ENCODE measurements at regions not wholly inside any gene's neighbourhood (a gene's known extent, or its start where the extent isn't known, plus 50 kb on each side); places are given as distances from the start of the nearest gene placed in this dataset.

GRCh38 chr7:25944777-25945515, 207.1 kb upstream of the NFE2L3 start:
- H3K9me3 ChIP-seq (ENCODE audit: insufficient read depth, low read length), result peaks cover 24% of the 10 kb centered on the region; the same call in 1 of the 2 replicates
- H3K4me1 ChIP-seq (ENCODE audit: insufficient read depth, insufficient read length), result peaks cover 5% of the 10 kb centered on the region
- H3K9ac ChIP-seq (ENCODE audit: insufficient read length, low read depth), result no peak overlapping the region
- TF ChIP-seq ZNF274 (IDR thresholded peaks at IDR 0.05; ENCODE audit: low read depth, low read length), result no peak
- TF ChIP-seq SUZ12 (IDR thresholded peaks at IDR 0.05; ENCODE audit: extremely low read depth, insufficient read depth, insufficient read length), result no peak
- no peak for TF ChIP-seq YY1 (IDR thresholded peaks at IDR 0.05; ENCODE audit: insufficient read depth, insufficient read length)
- H3K27me3 ChIP-seq (ENCODE audit: insufficient read depth, insufficient read length), result no peaks in the 10 kb centered on the region
- H3K4me3 ChIP-seq (ENCODE audit: insufficient read length, low read depth), result no peak overlapping the region
- peaks cover 6% of the 10 kb centered on the region for H3K36me3 ChIP-seq (ENCODE audit: insufficient read depth, insufficient read length, low read length)
- no peak for DNase-seq (ENCODE audit: low read depth, low spot score)

- Histone ChIP-seq H3K9me3 (ENCODE audit: insufficient read depth, low read length) (peaks cover 24% of the 10 kb centered on the region; the same call in 1 of the 2 replicates), H3K36me3 (ENCODE audit: insufficient read depth, insufficient read length, low read length) (peaks cover 6% of the 10 kb centered on the region), H3K9ac (ENCODE audit: insufficient read length, low read depth) (no peak overlapping the region), H3K4me3 (ENCODE audit: insufficient read length, low read depth) (no peak overlapping the region), H3K4me1 (ENCODE audit: insufficient read depth, insufficient read length) (no peaks in the 10 kb centered on the region), H3K27me3 (ENCODE audit: insufficient read depth, insufficient read length) (no peaks in the 10 kb centered on the region)
- no peak for DNase-seq (ENCODE audit: low read depth, low spot score)
- TF ChIP-seq ZNF274 (IDR thresholded peaks at IDR 0.05; ENCODE audit: low read depth, low read length) (no peak), SUZ12 (IDR thresholded peaks at IDR 0.05; ENCODE audit: extremely low read depth, insufficient read depth, insufficient read length) (no peak), YY1 (IDR thresholded peaks at IDR 0.05; ENCODE audit: insufficient read depth, insufficient read length) (no peak)
Observed at GRCh38 chr7:25945608-25946007, 206.4 kb upstream of the NFE2L3 start.

- Histone ChIP-seq H3K36me3 (ENCODE audit: insufficient read depth, insufficient read length, low read length) (peaks cover 6% of the 10 kb centered on the region), H3K9ac (ENCODE audit: insufficient read length, low read depth) (no peak overlapping the region), H3K27me3 (ENCODE audit: insufficient read depth, insufficient read length) (no peaks in the 10 kb centered on the region), H3K4me1 (ENCODE audit: insufficient read depth, insufficient read length) (no peaks in the 10 kb centered on the region), H3K9me3 (ENCODE audit: insufficient read depth, low read length) (peaks cover 24% of the 10 kb centered on the region; the same call in 1 of the 2 replicates), H3K4me3 (ENCODE audit: insufficient read length, low read depth) (no peak overlapping the region)
- no peak for TF ChIP-seq SUZ12 (IDR thresholded peaks at IDR 0.05; ENCODE audit: extremely low read depth, insufficient read depth, insufficient read length)
- no peak for TF ChIP-seq YY1 (IDR thresholded peaks at IDR 0.05; ENCODE audit: insufficient read depth, insufficient read length)
- no peak for TF ChIP-seq ZNF274 (IDR thresholded peaks at IDR 0.05; ENCODE audit: low read depth, low read length)
- no peak for DNase-seq (ENCODE audit: low read depth, low spot score)
Observed at GRCh38 chr7:25946181-25946580, 205.8 kb upstream of the NFE2L3 start.

DNA sequence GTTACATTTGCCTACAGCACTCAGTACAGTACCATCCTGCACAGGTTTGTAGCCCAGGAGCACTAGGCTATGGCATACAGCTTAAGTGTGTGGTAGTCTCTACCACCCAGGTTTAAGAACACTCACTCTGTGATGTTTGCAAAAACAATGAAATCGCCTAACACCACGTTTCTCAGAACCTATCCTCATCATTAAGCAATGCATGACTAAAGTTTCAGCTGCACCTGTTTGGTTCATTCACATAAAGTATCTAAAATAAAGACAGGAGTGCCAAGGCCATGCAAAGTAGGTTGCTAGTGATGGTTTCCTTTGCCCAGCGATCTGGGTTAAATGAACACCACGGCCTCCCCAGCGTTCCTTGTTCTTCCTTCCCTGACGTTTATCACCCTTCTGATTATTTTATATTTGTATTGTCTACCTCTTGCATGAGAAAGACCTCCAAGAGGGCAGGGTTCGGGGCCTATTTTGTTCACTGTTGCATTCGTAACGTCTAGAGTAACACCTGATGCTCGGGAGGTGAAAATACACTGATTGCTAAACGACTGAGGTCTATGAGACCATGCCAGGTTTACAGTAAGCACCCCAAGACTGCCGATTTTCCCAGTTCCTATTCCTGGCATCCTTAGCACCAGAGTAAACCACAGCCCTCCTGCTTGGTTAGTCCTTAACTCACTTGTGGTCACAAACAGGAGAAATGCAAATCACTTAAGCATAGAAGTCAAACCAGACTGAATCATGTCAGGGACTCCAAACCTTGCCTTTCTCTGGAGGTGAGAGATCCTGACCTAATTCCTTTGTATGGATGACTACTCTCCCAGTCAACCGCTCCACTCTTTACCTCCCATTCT, 204.1 kb upstream of the NFE2L3 start:
- H3K9ac ChIP-seq (ENCODE audit: insufficient read length, low read depth), result no peak overlapping the region

DNA sequence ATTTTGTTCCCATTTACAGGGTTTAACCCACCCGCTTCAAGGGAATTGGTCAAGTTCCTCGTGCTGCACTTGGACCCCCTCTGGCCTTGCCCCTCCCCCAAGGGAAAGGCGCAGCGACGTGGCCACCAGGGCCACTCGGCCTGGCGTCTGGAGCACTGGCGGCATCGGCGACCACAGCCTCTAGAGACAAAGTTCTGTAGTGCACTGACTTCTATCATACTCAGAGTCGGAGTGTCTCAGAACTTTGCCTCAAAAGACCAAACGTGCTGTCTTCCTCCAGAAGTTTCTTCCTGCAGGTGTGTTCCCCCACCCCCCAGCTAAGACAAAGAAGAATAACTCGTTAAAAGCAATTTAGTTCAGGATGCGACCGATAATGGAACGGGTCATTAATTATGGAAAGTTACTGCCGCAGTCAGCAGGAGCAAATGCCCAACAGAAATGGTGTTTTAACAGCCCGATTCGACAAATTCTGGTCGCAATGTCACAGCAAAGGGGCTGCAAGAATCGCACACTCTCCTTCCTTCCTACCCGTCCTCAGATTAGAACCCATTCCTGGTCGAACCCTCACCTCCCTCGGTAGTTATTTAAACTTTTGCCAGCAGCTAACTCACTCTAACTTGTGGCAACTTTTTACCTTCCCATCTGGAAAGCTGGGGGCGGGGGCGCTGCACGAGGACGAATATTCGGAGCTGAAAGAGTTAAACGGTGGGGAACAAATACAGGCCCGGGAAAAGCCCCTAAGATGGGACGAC, 202.1 kb upstream of the NFE2L3 start:
- DNase-seq (ENCODE audit: low read depth, low spot score), result no peak
- peaks cover 3% of the 10 kb centered on the region for H3K4me1 ChIP-seq (ENCODE audit: insufficient read depth, insufficient read length)
- no peaks in the 10 kb centered on the region for H3K27me3 ChIP-seq (ENCODE audit: insufficient read depth, insufficient read length)
- peak overlapping the region; percentile 76 for H3K4me3 ChIP-seq (ENCODE audit: insufficient read length, low read depth)
- peaks cover 6% of the 10 kb centered on the region for H3K36me3 ChIP-seq (ENCODE audit: insufficient read depth, insufficient read length, low read length)
- peak overlapping the region; percentile 82 for H3K9ac ChIP-seq (ENCODE audit: insufficient read length, low read depth)
- no peak for TF ChIP-seq ZNF274 (IDR thresholded peaks at IDR 0.05; ENCODE audit: low read depth, low read length)
- peaks cover 31% of the 10 kb centered on the region; the same call in 1 of the 2 replicates for H3K9me3 ChIP-seq (ENCODE audit: insufficient read depth, low read length)

More for the DNA sequence above, 204.1 kb upstream of the NFE2L3 start:
- TF ChIP-seq YY1 (IDR thresholded peaks at IDR 0.05; ENCODE audit: insufficient read depth, insufficient read length) (no peak), SUZ12 (IDR thresholded peaks at IDR 0.05; ENCODE audit: extremely low read depth, insufficient read depth, insufficient read length) (no peak)
- no peaks in the 10 kb centered on the region for H3K27me3 ChIP-seq (ENCODE audit: insufficient read depth, insufficient read length)
- peaks cover 24% of the 10 kb centered on the region; the same call in 1 of the 2 replicates for H3K9me3 ChIP-seq (ENCODE audit: insufficient read depth, low read length)
- no peak for DNase-seq (ENCODE audit: low read depth, low spot score)
- no peak overlapping the region for H3K4me3 ChIP-seq (ENCODE audit: insufficient read length, low read depth)
- peaks cover 3% of the 10 kb centered on the region for H3K4me1 ChIP-seq (ENCODE audit: insufficient read depth, insufficient read length)
- H3K36me3 ChIP-seq (ENCODE audit: insufficient read depth, insufficient read length, low read length), result peaks cover 6% of the 10 kb centered on the region

DNA sequence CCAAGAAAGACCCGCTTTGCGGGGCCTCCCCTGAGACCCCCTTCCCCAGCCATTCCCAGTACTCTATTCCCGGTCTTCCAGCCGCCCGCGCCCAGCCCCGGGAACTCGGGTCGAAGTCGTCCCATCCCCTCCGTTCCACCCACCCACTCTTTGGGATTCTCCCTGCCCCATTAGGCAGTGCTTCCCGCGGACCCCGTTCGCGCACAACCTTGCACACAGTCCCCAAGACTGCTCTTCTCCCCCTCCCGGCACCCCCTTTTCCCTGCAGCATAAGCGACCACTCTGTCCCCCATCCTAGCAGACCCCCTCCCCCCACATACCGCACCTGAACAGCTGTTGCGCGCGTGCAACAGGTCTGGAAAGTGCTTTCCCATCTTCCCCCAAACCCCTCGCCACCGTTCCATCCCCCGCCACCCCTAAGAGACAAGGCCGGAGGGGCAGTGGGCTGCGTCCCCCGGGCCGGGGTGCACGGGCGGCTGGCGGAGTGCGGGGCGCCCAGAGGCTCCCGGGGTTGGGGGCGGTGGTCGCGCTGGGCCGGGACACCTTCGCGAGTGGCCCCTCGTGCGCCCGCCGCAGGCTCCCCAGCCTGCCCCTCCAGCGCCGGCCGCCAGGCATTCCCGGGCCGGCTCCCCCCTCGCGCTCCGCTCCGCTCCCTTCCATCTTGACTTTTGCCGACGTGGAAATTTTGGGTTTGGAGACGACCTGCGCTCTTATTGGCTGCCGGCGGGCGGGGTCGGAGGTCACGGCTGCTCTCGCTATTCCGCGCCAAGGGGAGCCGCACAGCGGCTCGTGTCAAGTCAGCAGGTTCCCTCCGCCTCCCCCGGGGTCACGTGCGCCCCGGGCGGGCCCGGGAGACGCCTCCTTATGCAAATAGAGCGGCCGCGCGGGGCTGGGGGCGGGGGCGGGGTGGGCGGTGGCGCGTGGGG, 201.2 kb upstream of the NFE2L3 start:
- Histone ChIP-seq H3K36me3 (ENCODE audit: insufficient read depth, insufficient read length, low read length) (peaks cover 6% of the 10 kb centered on the region), H3K27me3 (ENCODE audit: insufficient read depth, insufficient read length) (no peaks in the 10 kb centered on the region), H3K4me1 (ENCODE audit: insufficient read depth, insufficient read length) (peaks cover 3% of the 10 kb centered on the region), H3K9ac (ENCODE audit: insufficient read length, low read depth) (peak overlapping the region; percentile 82), H3K9me3 (ENCODE audit: insufficient read depth, low read length) (peaks cover 31% of the 10 kb centered on the region; the same call in 1 of the 2 replicates), H3K4me3 (ENCODE audit: insufficient read length, low read depth) (peak overlapping the region; percentile 76)
- DNase-seq (ENCODE audit: low read depth, low spot score), result peak; percentile 97
- no peak for TF ChIP-seq SUZ12 (IDR thresholded peaks at IDR 0.05; ENCODE audit: extremely low read depth, insufficient read depth, insufficient read length)
- TF ChIP-seq ZNF274 (IDR thresholded peaks at IDR 0.05; ENCODE audit: low read depth, low read length), result no peak
- TF ChIP-seq YY1 (IDR thresholded peaks at IDR 0.05; ENCODE audit: insufficient read depth, insufficient read length), result peak; percentile 30

Measured in NT2/D1 (cell line).